Bronchial epithelial cell (primary cell): ENCODE measurements at regions not wholly inside any gene's neighbourhood (a gene's known extent, or its start where the extent isn't known, plus 50 kb on each side); places are given as distances from the start of the nearest gene placed in this dataset.
"Not testable (repeated sequence)": the region's sequence is repeated elsewhere in the genome, so short reads cannot be mapped to it uniquely, and the experiment has no call there.

Experiments used
- DNase-seq: peaks from one replicate; pipeline ENCODE4 v3.0.0-alpha.2; 2010; ENCODE audit warnings: low read depth
- FAIRE-seq: peaks from 2 replicates; lab custom pipeline; 2011; peaks lifted over from hg19 to GRCh38; lab: Jason Lieb, UNC
- H3K27me3 ChIP-seq: 2 replicates; pipeline ENCODE4 v1.5.1; 2011; ENCODE audit warnings: low read length; ENCODE audit not compliant: control insufficient read depth, insufficient read depth
- H3K36me3 ChIP-seq: 2 replicates; pipeline ENCODE4 v1.5.1; 2011; ENCODE audit warnings: low read length; ENCODE audit not compliant: control insufficient read depth, insufficient read depth
- H3K4me3 ChIP-seq: 2 replicates; pipeline ENCODE4 v1.5.1; 2011; ENCODE audit warnings: mild to moderate bottlenecking, low read depth, low read length, control low read depth
- TF ChIP-seq, protein P1 (sequence below): IDR thresholded peaks from 2 replicates; pipeline ENCODE4 v1.5.1; 2011; ENCODE audit warnings: mild to moderate bottlenecking, moderate library complexity, low read length, control low read depth, inconsistent platforms; ENCODE audit not compliant: insufficient read depth, severe bottlenecking

DNA sequence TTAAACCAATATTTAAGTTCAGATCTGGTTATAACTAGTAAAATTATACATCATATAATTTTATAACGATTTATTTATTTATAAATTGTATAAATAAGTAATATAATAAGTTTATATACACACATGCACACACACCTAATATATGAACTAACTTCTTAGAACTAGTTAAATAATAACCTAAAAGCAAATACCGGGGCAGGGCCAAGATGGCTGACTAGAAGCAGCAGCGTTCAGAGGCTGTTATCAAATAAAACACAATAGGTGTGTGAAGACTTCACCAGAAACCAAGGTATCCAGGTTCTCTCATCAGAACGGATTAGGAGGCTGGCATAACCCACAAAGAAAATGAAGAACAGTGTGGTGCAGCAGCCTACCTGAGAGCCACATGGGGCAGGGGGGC, 653.6 kb upstream of the CBLB start:
- DNase-seq: no peak
- no peaks in the 10 kb centered on the region for H3K36me3 ChIP-seq
- FAIRE-seq: no peak
- TF ChIP-seq, protein P1, sequence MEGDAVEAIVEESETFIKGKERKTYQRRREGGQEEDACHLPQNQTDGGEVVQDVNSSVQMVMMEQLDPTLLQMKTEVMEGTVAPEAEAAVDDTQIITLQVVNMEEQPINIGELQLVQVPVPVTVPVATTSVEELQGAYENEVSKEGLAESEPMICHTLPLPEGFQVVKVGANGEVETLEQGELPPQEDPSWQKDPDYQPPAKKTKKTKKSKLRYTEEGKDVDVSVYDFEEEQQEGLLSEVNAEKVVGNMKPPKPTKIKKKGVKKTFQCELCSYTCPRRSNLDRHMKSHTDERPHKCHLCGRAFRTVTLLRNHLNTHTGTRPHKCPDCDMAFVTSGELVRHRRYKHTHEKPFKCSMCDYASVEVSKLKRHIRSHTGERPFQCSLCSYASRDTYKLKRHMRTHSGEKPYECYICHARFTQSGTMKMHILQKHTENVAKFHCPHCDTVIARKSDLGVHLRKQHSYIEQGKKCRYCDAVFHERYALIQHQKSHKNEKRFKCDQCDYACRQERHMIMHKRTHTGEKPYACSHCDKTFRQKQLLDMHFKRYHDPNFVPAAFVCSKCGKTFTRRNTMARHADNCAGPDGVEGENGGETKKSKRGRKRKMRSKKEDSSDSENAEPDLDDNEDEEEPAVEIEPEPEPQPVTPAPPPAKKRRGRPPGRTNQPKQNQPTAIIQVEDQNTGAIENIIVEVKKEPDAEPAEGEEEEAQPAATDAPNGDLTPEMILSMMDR: no peak
- H3K27me3 ChIP-seq: no peaks in the 10 kb centered on the region
- no peak overlapping the region for H3K4me3 ChIP-seq

DNA sequence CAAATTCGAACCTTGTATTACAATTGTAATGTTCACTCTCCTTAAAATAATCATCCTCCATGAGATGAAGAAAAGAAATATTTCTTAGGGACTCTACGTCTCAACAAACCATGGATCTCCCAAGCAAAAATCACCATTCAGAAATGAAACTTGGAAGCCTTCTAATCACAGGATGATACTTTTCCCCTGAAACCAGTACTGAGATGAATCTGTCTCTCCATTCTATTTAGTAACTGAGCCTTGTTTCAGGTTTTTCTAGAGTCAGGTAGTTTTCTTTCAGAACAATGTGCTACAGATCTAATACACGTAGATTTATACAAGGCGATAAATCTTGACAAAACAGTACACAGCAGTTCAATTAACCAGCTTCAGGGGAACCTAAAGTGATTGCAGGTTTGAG, 660.1 kb upstream of the CBLB start:
- Histone ChIP-seq H3K27me3 (no peaks in the 10 kb centered on the region), H3K36me3 (no peaks in the 10 kb centered on the region), H3K4me3 (no peak overlapping the region)
- no peak for DNase-seq
- TF ChIP-seq, protein P1: no peak
- no peak for FAIRE-seq

- FAIRE-seq (no peak), DNase-seq (no peak)
- Histone ChIP-seq H3K27me3 (no peaks in the 10 kb centered on the region), H3K36me3 (no peaks in the 10 kb centered on the region), H3K4me3 (no peak overlapping the region)
- TF ChIP-seq, protein P1: no peak
These were observed 660.9 kb upstream of the CBLB start for GRCh38 chr3:106529738-106530137.

GRCh38 chr3:106530367-106530766, 661.6 kb upstream of the CBLB start:
- FAIRE-seq: no peak
- Histone ChIP-seq H3K27me3 (no peaks in the 10 kb centered on the region), H3K36me3 (no peaks in the 10 kb centered on the region), H3K4me3 (no peak overlapping the region)
- no peak for DNase-seq
- TF ChIP-seq, protein P1: no peak

GRCh38 chr3:106531771-106532329, 663.0 kb upstream of the CBLB start:
- not testable (repeated sequence) for FAIRE-seq, DNase-seq, H3K4me3 ChIP-seq, H3K36me3 ChIP-seq, H3K27me3 ChIP-seq

- Histone ChIP-seq H3K4me3 (no peak overlapping the region), H3K36me3 (no peaks in the 10 kb centered on the region), H3K27me3 (no peaks in the 10 kb centered on the region)
- no peak for FAIRE-seq
- TF ChIP-seq, protein P1: no peak
- no peak for DNase-seq
These were observed 664.4 kb upstream of the CBLB start for GRCh38 chr3:106533093-106533787.
